Uterus (tissue), 2 donors: ENCODE measurements at regions not wholly inside any gene's neighbourhood (a gene's known extent, or its start where the extent isn't known, plus 50 kb on each side); places are given as distances from the start of the nearest gene placed in this dataset.

Experiments used
- POLR2A ChIP-seq, 2 donors: fragments of 450-650 bp; IDR thresholded peaks; one replicate each; pipeline ENCODE4 v1.6.1; 2016; ENCODE audit warnings: antibody characterized with exemption in 2 of 2, mild to moderate bottlenecking in 1 of 2, moderate library complexity in 1 of 2
- TF ChIP-seq, protein P1 (sequence below), 4 experiments: fragments of 200-600 bp in 2 of 4; fragments of 450-650 bp in 2 of 4; sonication (generic) in 2 of 4; IDR thresholded peaks; one replicate each; pipeline ENCODE4 v1.5.1; 2016 to 2019; ENCODE audit warnings: antibody characterized with exemption in 4 of 4, mild to moderate bottlenecking in 2 of 4, moderate library complexity in 1 of 4

DNA sequence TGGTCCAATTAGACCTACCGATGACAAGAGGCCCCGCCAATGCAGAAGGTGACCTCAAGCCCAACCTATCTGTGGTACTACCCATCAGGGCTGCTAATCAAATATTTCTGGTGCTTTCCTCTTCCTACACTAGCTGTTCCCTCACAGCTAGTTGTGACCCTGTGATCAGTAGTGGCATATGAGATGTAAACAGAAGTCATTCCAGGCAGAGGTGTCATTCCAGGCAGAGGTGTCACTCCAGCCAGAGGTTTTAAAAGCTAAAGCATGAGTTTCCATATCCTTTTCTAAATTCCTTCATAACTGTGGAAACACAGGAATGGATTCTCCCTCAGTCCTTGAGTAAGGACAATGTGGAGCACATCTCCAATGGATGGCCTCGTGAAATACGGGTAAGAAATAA is 110.9 kb upstream of the DNAJC10 start:
- no peak for TF ChIP-seq POLR2A (IDR thresholded peaks at IDR 0.05)
- TF ChIP-seq, protein P1, sequence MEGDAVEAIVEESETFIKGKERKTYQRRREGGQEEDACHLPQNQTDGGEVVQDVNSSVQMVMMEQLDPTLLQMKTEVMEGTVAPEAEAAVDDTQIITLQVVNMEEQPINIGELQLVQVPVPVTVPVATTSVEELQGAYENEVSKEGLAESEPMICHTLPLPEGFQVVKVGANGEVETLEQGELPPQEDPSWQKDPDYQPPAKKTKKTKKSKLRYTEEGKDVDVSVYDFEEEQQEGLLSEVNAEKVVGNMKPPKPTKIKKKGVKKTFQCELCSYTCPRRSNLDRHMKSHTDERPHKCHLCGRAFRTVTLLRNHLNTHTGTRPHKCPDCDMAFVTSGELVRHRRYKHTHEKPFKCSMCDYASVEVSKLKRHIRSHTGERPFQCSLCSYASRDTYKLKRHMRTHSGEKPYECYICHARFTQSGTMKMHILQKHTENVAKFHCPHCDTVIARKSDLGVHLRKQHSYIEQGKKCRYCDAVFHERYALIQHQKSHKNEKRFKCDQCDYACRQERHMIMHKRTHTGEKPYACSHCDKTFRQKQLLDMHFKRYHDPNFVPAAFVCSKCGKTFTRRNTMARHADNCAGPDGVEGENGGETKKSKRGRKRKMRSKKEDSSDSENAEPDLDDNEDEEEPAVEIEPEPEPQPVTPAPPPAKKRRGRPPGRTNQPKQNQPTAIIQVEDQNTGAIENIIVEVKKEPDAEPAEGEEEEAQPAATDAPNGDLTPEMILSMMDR (IDR thresholded peaks at IDR 0.05): no peak
